Sigmoid colon (tissue), 4 donors: ENCODE measurements at regions not wholly inside any gene's neighbourhood (a gene's known extent, or its start where the extent isn't known, plus 50 kb on each side); places are given as distances from the start of the nearest gene placed in this dataset.

Experiments used
- EP300 ChIP-seq, 4 donors: sonication (generic); formaldehyde crosslinking; IDR thresholded peaks; one replicate each; pipeline ENCODE4 v1.6.1; 2017; ENCODE audit warnings: antibody characterized with exemption in 4 of 4
- POLR2A ChIP-seq, 2 donors: fragments of 450-650 bp; IDR thresholded peaks; one replicate each; pipeline ENCODE4 v1.6.1; 2016; ENCODE audit warnings: antibody characterized with exemption in 2 of 2, mild to moderate bottlenecking in 2 of 2, moderate library complexity in 2 of 2
- POLR2AphosphoS5 ChIP-seq, 4 donors: sonication (generic); formaldehyde crosslinking; IDR thresholded peaks; one replicate each; pipeline ENCODE4 v1.6.1; 2017; ENCODE audit warnings: antibody characterized with exemption in 4 of 4
- TF ChIP-seq, protein P1 (sequence below), 4 experiments: fragments of 450-650 bp in 3 of 4; fragments of 200-600 bp in 1 of 4; IDR thresholded peaks; one replicate each; pipeline ENCODE4 v1.5.1; 2016 to 2019; ENCODE audit warnings: antibody characterized with exemption in 4 of 4, mild to moderate bottlenecking in 3 of 4, moderate library complexity in 2 of 4

- TF ChIP-seq POLR2A (IDR thresholded peaks at IDR 0.05) (no peak), POLR2AphosphoS5 (IDR thresholded peaks at IDR 0.05) (no peak), EP300 (IDR thresholded peaks at IDR 0.05) (no peak)
- TF ChIP-seq, protein P1, sequence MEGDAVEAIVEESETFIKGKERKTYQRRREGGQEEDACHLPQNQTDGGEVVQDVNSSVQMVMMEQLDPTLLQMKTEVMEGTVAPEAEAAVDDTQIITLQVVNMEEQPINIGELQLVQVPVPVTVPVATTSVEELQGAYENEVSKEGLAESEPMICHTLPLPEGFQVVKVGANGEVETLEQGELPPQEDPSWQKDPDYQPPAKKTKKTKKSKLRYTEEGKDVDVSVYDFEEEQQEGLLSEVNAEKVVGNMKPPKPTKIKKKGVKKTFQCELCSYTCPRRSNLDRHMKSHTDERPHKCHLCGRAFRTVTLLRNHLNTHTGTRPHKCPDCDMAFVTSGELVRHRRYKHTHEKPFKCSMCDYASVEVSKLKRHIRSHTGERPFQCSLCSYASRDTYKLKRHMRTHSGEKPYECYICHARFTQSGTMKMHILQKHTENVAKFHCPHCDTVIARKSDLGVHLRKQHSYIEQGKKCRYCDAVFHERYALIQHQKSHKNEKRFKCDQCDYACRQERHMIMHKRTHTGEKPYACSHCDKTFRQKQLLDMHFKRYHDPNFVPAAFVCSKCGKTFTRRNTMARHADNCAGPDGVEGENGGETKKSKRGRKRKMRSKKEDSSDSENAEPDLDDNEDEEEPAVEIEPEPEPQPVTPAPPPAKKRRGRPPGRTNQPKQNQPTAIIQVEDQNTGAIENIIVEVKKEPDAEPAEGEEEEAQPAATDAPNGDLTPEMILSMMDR (IDR thresholded peaks at IDR 0.05), result no peak
Measured at GRCh38 chr16:80912651-80913050, 94.0 kb downstream of the CMC2 start.
